ENCODE measurements at regions not wholly inside any gene's neighbourhood (a gene's known extent, or its start where the extent isn't known, plus 50 kb on each side); places are given as distances from the start of the nearest gene placed in this dataset.

DNA sequence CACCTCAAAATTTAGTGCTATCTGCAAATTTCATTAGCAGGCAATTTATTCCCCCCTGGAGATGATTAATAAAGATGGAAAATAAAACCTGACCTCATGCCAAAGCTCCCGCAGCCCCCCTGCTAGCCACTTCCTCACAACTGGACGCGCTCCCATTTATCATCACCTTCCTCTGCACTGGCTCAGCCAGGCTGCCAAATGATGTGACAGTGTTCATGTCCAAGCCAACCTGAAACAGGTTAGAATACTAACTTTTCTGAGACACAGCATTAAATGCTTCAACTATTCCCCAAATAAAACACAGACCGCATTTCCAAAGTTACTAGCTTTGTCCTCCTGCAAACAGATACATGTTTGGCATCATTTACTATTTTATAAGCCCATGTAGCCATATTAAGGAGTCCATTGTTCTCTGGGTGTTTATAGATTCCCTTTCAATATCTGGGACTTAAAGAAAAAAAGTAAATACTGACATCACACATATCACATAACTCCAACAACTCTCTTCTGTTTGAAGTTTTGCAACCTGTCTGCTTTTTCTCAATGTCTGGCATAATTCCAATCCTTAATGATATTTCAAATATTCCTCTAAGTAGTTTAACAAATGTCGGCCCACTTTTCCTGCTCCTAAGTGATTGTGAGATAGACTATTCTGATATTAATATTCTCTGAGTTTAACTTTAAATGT is 829.7 kb upstream of the FAT3 start:
- H3K36me3 Mint-ChIP-seq: no peaks in the 10 kb centered on the region
- WGBS (ENCODE audit: insufficient coverage): 92% methylated on average over 2 of the region's 5 CpGs
- H3K4me3 Mint-ChIP-seq: no peak overlapping the region
- H3K4me3 ChIP-seq (ENCODE audit: control insufficient read depth in 1 of 2, extremely low read depth in 1 of 2, low read length in 1 of 2): no peak overlapping the region
- H3K27me3 Mint-ChIP-seq: no peaks in the 10 kb centered on the region
- no peaks in the 10 kb centered on the region for H3K4me1 Mint-ChIP-seq
- no peaks in the 10 kb centered on the region for H3K27me3 ChIP-seq (replicated peaks in 1 of 2; ENCODE audit: control insufficient read depth in 2 of 2, extremely low read depth in 1 of 2, insufficient read depth in 2 of 2, low read length in 1 of 2)
- no peak for DNase-seq
- no peak for ATAC-seq (replicated peaks in 1 of 4)
- no peaks in the 10 kb centered on the region for H3K9me3 ChIP-seq
- no peaks in the 10 kb centered on the region for H3K36me3 ChIP-seq (ENCODE audit: control insufficient read depth in 2 of 2, extremely low read depth in 1 of 2, insufficient read depth in 1 of 2, low read length in 1 of 2)
- no peak overlapping the region for H3K27ac ChIP-seq (ENCODE audit: low read length)
- ChIA-PET POLR2A (no interaction called here), CTCF (no interaction called here)
- no peaks in the 10 kb centered on the region for H3K4me1 ChIP-seq (ENCODE audit: control insufficient read depth in 1 of 2, extremely low read depth in 1 of 2, insufficient read depth in 2 of 2, low read length in 2 of 2)
- H3K9me3 Mint-ChIP-seq: peaks cover 23 to 33% (median 26%) of the 10 kb centered on the region in 3 donors
- no peak overlapping the region for H3K27ac Mint-ChIP-seq

DNA sequence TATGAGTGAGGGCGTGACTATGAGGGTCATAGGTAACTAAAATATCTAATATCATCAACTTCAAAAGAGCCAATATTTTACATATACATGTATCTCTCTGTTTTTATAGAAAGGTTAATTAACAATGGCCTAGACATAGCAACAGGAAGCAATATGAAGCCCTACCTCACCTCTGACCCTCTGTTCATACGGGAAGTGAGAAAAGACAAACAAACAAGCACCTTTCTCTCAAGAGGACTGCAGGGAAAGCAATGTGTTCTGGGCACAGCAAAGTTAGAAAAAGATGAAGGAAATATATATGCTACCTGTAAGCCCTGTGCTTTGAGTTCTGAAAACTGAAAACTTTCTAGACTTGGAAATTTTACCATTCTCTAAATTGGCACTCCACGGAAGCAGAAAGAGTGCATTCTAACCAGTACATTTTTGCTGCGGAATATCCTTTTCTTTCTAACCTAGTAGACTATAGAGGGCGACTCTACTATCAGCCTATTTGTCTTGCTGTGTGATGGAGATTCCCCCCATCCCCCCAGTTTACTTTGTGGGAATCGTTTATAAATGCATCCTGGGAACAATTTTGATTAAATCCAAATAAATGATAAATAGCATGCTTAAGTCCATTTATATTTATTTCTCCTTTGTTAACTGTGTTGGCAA is 830.4 kb upstream of the FAT3 start:
- Histone ChIP-seq H3K27ac (ENCODE audit: low read length) (no peak overlapping the region), H3K27me3 (replicated peaks in 1 of 2; ENCODE audit: control insufficient read depth in 2 of 2, extremely low read depth in 1 of 2, insufficient read depth in 2 of 2, low read length in 1 of 2) (no peaks in the 10 kb centered on the region), H3K36me3 (ENCODE audit: control insufficient read depth in 2 of 2, extremely low read depth in 1 of 2, insufficient read depth in 1 of 2, low read length in 1 of 2) (no peaks in the 10 kb centered on the region), H3K9me3 (no peaks in the 10 kb centered on the region), H3K4me3 (ENCODE audit: control insufficient read depth in 1 of 2, extremely low read depth in 1 of 2, low read length in 1 of 2) (no peak overlapping the region), H3K4me1 (ENCODE audit: control insufficient read depth in 1 of 2, extremely low read depth in 1 of 2, insufficient read depth in 2 of 2, low read length in 2 of 2) (no peaks in the 10 kb centered on the region)
- no peak overlapping the region for H3K4me3 Mint-ChIP-seq
- no CpG with 5 or more reads among the region's 6 CpGs for WGBS (ENCODE audit: insufficient coverage)
- H3K4me1 Mint-ChIP-seq: no peaks in the 10 kb centered on the region
- peaks cover 25 to 33% (median 29%) of the 10 kb centered on the region in 3 donors for H3K9me3 Mint-ChIP-seq
- CTCF ChIA-PET: no interaction called here
- DNase-seq (no peak), ATAC-seq (replicated peaks in 1 of 4) (no peak)
- H3K36me3 Mint-ChIP-seq: no peaks in the 10 kb centered on the region
- no peaks in the 10 kb centered on the region for H3K27me3 Mint-ChIP-seq
- no peak overlapping the region for H3K27ac Mint-ChIP-seq
- POLR2A ChIA-PET: no interaction called here

DNA sequence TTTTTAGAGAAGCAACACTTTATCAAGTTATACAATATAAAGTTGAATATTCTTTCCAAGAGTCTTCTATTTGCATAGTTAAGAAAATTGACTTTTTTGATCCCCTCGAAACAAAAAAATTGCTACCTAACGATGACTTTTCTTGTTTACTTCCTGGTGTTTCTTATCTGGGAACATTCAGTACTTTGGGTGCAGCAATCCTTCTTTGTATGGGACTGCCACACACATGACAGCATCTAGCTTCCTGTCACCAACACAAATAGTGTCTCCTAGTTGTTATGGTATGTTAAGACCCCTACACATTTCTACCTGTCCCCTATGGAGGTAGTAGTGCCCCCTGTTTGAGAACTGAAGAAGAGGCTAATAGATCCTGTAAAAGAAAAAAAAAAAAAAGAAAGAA is 841.7 kb upstream of the FAT3 start:
- Histone ChIP-seq H3K27me3 (replicated peaks in 1 of 2; ENCODE audit: control insufficient read depth in 2 of 2, extremely low read depth in 1 of 2, insufficient read depth in 2 of 2, low read length in 1 of 2) (no peaks in the 10 kb centered on the region), H3K9me3 (no peaks in the 10 kb centered on the region), H3K27ac (ENCODE audit: low read length) (no peak overlapping the region), H3K4me1 (ENCODE audit: control insufficient read depth in 1 of 2, extremely low read depth in 1 of 2, insufficient read depth in 2 of 2, low read length in 2 of 2) (no peaks in the 10 kb centered on the region), H3K4me3 (ENCODE audit: control insufficient read depth in 1 of 2, extremely low read depth in 1 of 2, low read length in 1 of 2) (no peak overlapping the region), H3K36me3 (ENCODE audit: control insufficient read depth in 2 of 2, extremely low read depth in 1 of 2, insufficient read depth in 1 of 2, low read length in 1 of 2) (no peaks in the 10 kb centered on the region)
- Mint-ChIP-seq H3K36me3 (no peaks in the 10 kb centered on the region), H3K27me3 (no peaks in the 10 kb centered on the region), H3K4me1 (no peaks in the 10 kb centered on the region), H3K27ac (no peak overlapping the region), H3K4me3 (no peak overlapping the region), H3K9me3 (peaks cover 9 to 14% (median 13%) of the 10 kb centered on the region in 3 donors)
- no peak for ATAC-seq (replicated peaks in 1 of 4)
- POLR2A ChIA-PET: no interaction called here
- DNase-seq: no peak
- WGBS (ENCODE audit: insufficient coverage): no CpG with 5 or more reads among the region's 2 CpGs
- CTCF ChIA-PET: no interaction called here

DNA sequence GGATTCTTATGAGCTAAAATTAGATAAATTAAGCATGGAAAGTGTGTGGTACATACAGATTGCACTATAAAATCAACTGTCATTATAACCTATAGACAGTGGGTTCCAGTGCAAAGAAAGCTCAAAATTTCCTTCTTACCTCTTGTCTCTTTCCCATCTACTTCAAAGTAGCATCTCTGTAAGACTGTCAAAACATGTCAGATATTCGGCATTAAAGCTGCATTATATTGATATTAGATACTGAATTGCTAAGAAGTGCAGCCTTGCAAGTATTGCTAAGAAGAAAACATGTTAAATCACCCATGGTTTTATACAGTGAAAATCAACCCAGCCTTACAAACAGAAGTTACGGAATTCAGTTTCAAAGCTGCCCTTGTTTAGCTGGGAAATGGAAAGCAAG is 849.8 kb upstream of the FAT3 start:
- WGBS (ENCODE audit: insufficient coverage): no CpG with 5 or more reads among the region's 2 CpGs
- Histone ChIP-seq H3K4me3 (ENCODE audit: control insufficient read depth in 1 of 2, extremely low read depth in 1 of 2, low read length in 1 of 2) (no peak overlapping the region), H3K9me3 (no peaks in the 10 kb centered on the region), H3K27ac (ENCODE audit: low read length) (no peak overlapping the region), H3K36me3 (ENCODE audit: control insufficient read depth in 2 of 2, extremely low read depth in 1 of 2, insufficient read depth in 1 of 2, low read length in 1 of 2) (no peaks in the 10 kb centered on the region), H3K27me3 (replicated peaks in 1 of 2; ENCODE audit: control insufficient read depth in 2 of 2, extremely low read depth in 1 of 2, insufficient read depth in 2 of 2, low read length in 1 of 2) (no peaks in the 10 kb centered on the region), H3K4me1 (ENCODE audit: control insufficient read depth in 1 of 2, extremely low read depth in 1 of 2, insufficient read depth in 2 of 2, low read length in 2 of 2) (no peaks in the 10 kb centered on the region)
- DNase-seq (no peak), ATAC-seq (replicated peaks in 1 of 4) (no peak)
- H3K36me3 Mint-ChIP-seq: no peaks in the 10 kb centered on the region
- H3K9me3 Mint-ChIP-seq: peaks cover 3 to 6% (median 3%) of the 10 kb centered on the region in 3 donors
- no peaks in the 10 kb centered on the region for H3K4me1 Mint-ChIP-seq
- CTCF ChIA-PET: no interaction called here
- H3K4me3 Mint-ChIP-seq: no peak overlapping the region
- no peaks in the 10 kb centered on the region for H3K27me3 Mint-ChIP-seq
- no peak overlapping the region for H3K27ac Mint-ChIP-seq
- POLR2A ChIA-PET: no interaction called here

DNA sequence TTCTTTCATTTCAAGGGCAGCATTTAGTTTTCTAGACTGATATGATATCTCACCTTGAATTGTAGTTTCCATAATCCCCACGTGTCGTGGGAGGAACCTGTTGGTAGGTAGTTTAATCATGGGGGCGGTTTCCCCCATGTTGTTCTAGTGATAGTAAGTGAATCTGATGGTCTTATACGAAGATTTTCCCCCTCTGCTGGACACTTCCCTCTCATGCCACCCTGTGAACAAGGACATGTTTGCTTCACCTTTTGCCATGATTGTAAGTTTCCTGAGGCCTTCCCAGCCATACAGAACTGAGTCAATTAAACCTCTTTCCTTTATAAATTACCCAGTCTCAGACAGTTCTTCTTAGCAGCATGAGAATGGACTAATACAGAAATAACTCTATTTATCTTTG is 851.1 kb upstream of the FAT3 start:
- no peak overlapping the region for H3K27ac Mint-ChIP-seq
- no peak for ATAC-seq (replicated peaks in 1 of 4)
- POLR2A ChIA-PET: no interaction called here

DNA sequence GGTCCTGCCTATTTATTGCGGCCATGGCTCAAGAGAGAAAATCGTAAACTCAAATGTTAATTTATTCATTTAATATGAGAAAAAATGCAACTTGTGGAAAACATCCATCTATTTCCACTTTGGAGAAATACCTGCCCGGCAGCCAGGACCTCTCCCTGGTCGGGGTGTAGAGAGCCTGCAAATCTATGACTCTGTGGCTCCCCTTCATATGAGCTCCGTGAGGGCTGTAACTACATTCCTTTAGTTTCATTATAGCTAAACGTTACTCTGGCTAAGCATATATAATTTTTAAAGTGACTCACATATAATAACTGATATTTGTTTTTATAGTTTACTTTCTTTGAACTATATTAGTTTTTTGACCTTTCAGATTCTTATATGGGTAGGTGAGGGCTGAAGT is 857.8 kb upstream of the FAT3 start:
- CTCF ChIA-PET: no interaction called here
- H3K9me3 Mint-ChIP-seq: peaks cover 10 to 31% (median 11%) of the 10 kb centered on the region in 3 donors
- Histone ChIP-seq H3K27ac (ENCODE audit: low read length) (no peak overlapping the region), H3K36me3 (ENCODE audit: control insufficient read depth in 2 of 2, extremely low read depth in 1 of 2, insufficient read depth in 1 of 2, low read length in 1 of 2) (no peaks in the 10 kb centered on the region), H3K27me3 (replicated peaks in 1 of 2; ENCODE audit: control insufficient read depth in 2 of 2, extremely low read depth in 1 of 2, insufficient read depth in 2 of 2, low read length in 1 of 2) (no peaks in the 10 kb centered on the region), H3K4me1 (ENCODE audit: control insufficient read depth in 1 of 2, extremely low read depth in 1 of 2, insufficient read depth in 2 of 2, low read length in 2 of 2) (no peaks in the 10 kb centered on the region), H3K4me3 (ENCODE audit: control insufficient read depth in 1 of 2, extremely low read depth in 1 of 2, low read length in 1 of 2) (no peak overlapping the region), H3K9me3 (no peaks in the 10 kb centered on the region)
- WGBS (ENCODE audit: insufficient coverage): no CpG with 5 or more reads among the region's 6 CpGs
- H3K27me3 Mint-ChIP-seq: no peaks in the 10 kb centered on the region
- H3K4me1 Mint-ChIP-seq: no peaks in the 10 kb centered on the region
- no peak overlapping the region for H3K4me3 Mint-ChIP-seq
- ATAC-seq (replicated peaks in 1 of 4): no peak
- no peak overlapping the region for H3K27ac Mint-ChIP-seq
- no peak for DNase-seq
- no peaks in the 10 kb centered on the region for H3K36me3 Mint-ChIP-seq
- POLR2A ChIA-PET: no interaction called here

More for the DNA sequence above, 851.1 kb upstream of the FAT3 start:
- Histone ChIP-seq H3K9me3 (no peaks in the 10 kb centered on the region), H3K27ac (ENCODE audit: low read length) (no peak overlapping the region), H3K27me3 (replicated peaks in 1 of 2; ENCODE audit: control insufficient read depth in 2 of 2, extremely low read depth in 1 of 2, insufficient read depth in 2 of 2, low read length in 1 of 2) (no peaks in the 10 kb centered on the region), H3K4me1 (ENCODE audit: control insufficient read depth in 1 of 2, extremely low read depth in 1 of 2, insufficient read depth in 2 of 2, low read length in 2 of 2) (no peaks in the 10 kb centered on the region), H3K36me3 (ENCODE audit: control insufficient read depth in 2 of 2, extremely low read depth in 1 of 2, insufficient read depth in 1 of 2, low read length in 1 of 2) (no peaks in the 10 kb centered on the region), H3K4me3 (ENCODE audit: control insufficient read depth in 1 of 2, extremely low read depth in 1 of 2, low read length in 1 of 2) (no peak overlapping the region)
- CTCF ChIA-PET: no interaction called here
- H3K9me3 Mint-ChIP-seq: peaks cover 3 to 9% (median 4%) of the 10 kb centered on the region in 3 donors
- no peaks in the 10 kb centered on the region for H3K36me3 Mint-ChIP-seq
- no peaks in the 10 kb centered on the region for H3K27me3 Mint-ChIP-seq
- H3K4me3 Mint-ChIP-seq: no peak overlapping the region
- no CpG with 5 or more reads among the region's 4 CpGs for WGBS (ENCODE audit: insufficient coverage)
- no peak for DNase-seq
- H3K4me1 Mint-ChIP-seq: no peaks in the 10 kb centered on the region
